ENCODE measurements at regions not wholly inside any gene's neighbourhood (a gene's known extent, or its start where the extent isn't known, plus 50 kb on each side); places are given as distances from the start of the nearest gene placed in this dataset.

- TF ChIP-seq CTCF (IDR thresholded peaks at IDR 0.05) (no peak), ZFX (IDR thresholded peaks at IDR 0.05; ENCODE audit: borderline replicate concordance) (no peak)
- H3K27ac ChIP-seq: no peak overlapping the region
These were observed 254.2 kb downstream of the MYCN start for GRCh38 chr2:16194530-16194929.

DNA sequence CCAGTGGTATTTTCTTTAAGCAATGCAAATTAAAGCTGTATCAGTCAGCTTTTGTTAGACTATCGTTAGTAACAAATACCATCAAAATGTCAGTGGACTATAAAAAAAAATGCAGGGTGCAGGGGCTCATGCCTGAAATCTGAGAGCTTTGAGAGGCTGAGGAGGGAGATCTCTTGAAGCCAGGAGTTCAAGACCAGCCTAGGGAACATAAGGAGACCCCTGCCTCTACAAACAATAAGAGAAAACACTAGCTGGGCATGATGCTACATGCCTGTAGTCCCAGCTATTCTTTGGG is 253.7 kb downstream of the MYCN start:
- TF ChIP-seq ZFX (IDR thresholded peaks at IDR 0.05; ENCODE audit: borderline replicate concordance): no peak
- no peak for TF ChIP-seq CTCF (IDR thresholded peaks at IDR 0.05)
- H3K27ac ChIP-seq: no peak overlapping the region

- H3K27ac ChIP-seq: no peak overlapping the region
- TF ChIP-seq CTCF (IDR thresholded peaks at IDR 0.05) (no peak), ZFX (IDR thresholded peaks at IDR 0.05; ENCODE audit: borderline replicate concordance) (no peak)
These were observed 252.3 kb downstream of the MYCN start for GRCh38 chr2:16192416-16193216.

- H3K27ac ChIP-seq: no peak overlapping the region
- TF ChIP-seq ZFX (IDR thresholded peaks at IDR 0.05; ENCODE audit: borderline replicate concordance) (no peak), CTCF (IDR thresholded peaks at IDR 0.05) (no peak)
These were observed 251.3 kb downstream of the MYCN start for GRCh38 chr2:16191431-16192200.

DNA sequence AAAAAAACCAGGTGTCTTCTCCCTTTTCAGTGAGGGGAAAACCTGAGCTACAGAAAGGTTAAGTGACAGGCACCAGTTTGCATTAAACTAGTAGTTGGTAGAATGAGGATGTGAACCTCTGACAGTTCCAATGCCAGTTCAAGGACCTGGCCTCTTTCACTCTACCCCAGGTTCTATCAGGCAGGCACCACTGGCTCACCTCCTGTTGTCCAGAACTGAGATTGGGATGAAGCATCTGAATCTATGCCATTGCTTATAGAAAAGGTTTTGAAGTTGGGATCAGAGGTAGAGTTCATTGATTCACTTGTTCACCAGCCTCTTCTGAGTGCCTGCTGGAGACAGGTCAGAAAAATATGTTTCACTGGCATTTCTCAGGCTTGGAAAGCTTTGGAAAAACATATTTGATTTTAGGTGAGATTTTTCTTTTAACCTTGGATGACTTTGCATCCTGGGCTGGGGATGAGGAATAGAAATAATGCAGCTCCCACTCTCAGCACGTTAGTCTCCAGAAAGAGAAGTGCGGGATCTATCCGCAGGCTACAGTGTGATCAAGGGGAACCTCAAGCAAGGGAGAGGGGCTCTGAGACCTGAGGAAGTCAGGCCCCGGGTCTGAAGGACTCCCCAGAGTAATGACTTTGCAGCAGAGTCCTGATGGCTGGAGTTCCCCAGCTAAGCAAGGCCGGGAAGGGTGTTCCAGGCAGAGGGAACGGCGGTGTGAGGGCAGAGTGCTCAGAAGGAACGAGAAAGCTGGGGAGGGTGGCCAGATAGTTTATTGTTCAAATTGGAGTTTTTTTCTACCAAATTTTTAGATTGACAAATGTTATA is 250.3 kb downstream of the MYCN start:
- no peak for TF ChIP-seq ZFX (IDR thresholded peaks at IDR 0.05; ENCODE audit: borderline replicate concordance)
- TF ChIP-seq CTCF (IDR thresholded peaks at IDR 0.05): no peak
- H3K27ac ChIP-seq: no peak overlapping the region

GRCh38 chr2:16189836-16190160 is 249.4 kb downstream of the MYCN start:
- TF ChIP-seq CTCF (IDR thresholded peaks at IDR 0.05): no peak
- no peak overlapping the region for H3K27ac ChIP-seq

Data from 22Rv1 (cell line).